ENCODE measurements at regions not wholly inside any gene's neighbourhood (a gene's known extent, or its start where the extent isn't known, plus 50 kb on each side); places are given as distances from the start of the nearest gene placed in this dataset.
A peak's percentile ranks its signal among the peaks of the same experiment; 100 is the strongest.

DNA sequence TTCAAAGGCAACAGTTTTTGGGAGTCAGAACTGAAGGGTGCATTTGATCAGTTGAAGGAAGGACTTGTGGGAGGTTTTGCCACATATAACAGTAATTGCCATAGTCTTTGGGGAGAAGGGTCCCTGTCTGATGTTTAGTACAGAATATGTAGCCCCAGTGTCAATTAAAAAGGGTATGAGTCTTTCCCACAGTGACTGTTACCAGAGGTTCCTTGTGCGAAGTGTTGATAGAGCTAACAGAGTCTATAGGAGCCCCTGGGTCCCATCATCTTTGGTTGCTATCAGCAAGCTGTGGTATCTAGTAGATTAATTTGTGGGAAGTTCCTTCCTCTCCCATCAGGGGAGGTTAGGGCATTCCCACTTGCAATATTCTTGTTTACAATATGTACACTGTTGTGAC, 329.2 kb downstream of the PTPRU start:
- Histone ChIP-seq H3K36me3 (ENCODE audit: control insufficient read depth in 2 of 2, extremely low read depth in 1 of 2, insufficient read depth in 2 of 2, low read length in 2 of 2) (no peaks in the 10 kb centered on the region), H3K4me3 (ENCODE audit: control insufficient read depth in 2 of 3, extremely low read depth in 1 of 3, insufficient read depth in 2 of 3, low read depth in 1 of 3, low read length in 3 of 3) (no peak overlapping the region), H3K4me1 (ENCODE audit: control insufficient read depth, extremely low read depth, insufficient read depth, low read length) (peaks cover 16% of the 10 kb centered on the region), H3K27ac (ENCODE audit: control insufficient read depth, insufficient read depth, low read length) (no peak overlapping the region), H3K79me2 (ENCODE audit: control insufficient read depth, insufficient read depth, low read length) (no peaks in the 10 kb centered on the region), H3K9me1 (ENCODE audit: control insufficient read depth, extremely low read depth, insufficient read depth, low read length) (no peaks in the 10 kb centered on the region), H4K20me1 (ENCODE audit: control insufficient read depth, extremely low read depth, insufficient read depth, low read length) (no peaks in the 10 kb centered on the region), H3K27me3 (ENCODE audit: control insufficient read depth, extremely low read depth, insufficient read depth, low read length) (no peaks in the 10 kb centered on the region), H2AFZ (ENCODE audit: control insufficient read depth, low read length) (no peak overlapping the region), H3K9ac (ENCODE audit: control insufficient read depth, extremely low read depth, insufficient read depth, low read length) (no peak overlapping the region), H3K9me3 (ENCODE audit: control insufficient read depth, low read depth, low read length) (peaks cover 12% of the 10 kb centered on the region), H3K4me2 (ENCODE audit: control insufficient read depth, extremely low read depth, insufficient read depth, low read depth, low read length) (no peak overlapping the region)
- DNase-seq (ENCODE audit: low read depth, low spot score) (no peak), FAIRE-seq (no peak)
- no peak for TF ChIP-seq EZH2 (IDR thresholded peaks at IDR 0.05; ENCODE audit: low read length)
- TF ChIP-seq, protein P1, sequence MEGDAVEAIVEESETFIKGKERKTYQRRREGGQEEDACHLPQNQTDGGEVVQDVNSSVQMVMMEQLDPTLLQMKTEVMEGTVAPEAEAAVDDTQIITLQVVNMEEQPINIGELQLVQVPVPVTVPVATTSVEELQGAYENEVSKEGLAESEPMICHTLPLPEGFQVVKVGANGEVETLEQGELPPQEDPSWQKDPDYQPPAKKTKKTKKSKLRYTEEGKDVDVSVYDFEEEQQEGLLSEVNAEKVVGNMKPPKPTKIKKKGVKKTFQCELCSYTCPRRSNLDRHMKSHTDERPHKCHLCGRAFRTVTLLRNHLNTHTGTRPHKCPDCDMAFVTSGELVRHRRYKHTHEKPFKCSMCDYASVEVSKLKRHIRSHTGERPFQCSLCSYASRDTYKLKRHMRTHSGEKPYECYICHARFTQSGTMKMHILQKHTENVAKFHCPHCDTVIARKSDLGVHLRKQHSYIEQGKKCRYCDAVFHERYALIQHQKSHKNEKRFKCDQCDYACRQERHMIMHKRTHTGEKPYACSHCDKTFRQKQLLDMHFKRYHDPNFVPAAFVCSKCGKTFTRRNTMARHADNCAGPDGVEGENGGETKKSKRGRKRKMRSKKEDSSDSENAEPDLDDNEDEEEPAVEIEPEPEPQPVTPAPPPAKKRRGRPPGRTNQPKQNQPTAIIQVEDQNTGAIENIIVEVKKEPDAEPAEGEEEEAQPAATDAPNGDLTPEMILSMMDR (optimal IDR thresholded peaks at IDR 0.05 in 1 of 3, IDR thresholded peaks at IDR 0.05 in 1 of 3, conservative IDR thresholded peaks at IDR 0.05 in 1 of 3; ENCODE audit: extremely low read depth in 1 of 3, insufficient read depth in 2 of 3, low read length in 3 of 3): no peak
- dilution Hi-C loops (cut with MboI; ENCODE audit: extremely low pct_ligation_motif_present, low sequenced_read_pairs): no loop called here

DNA sequence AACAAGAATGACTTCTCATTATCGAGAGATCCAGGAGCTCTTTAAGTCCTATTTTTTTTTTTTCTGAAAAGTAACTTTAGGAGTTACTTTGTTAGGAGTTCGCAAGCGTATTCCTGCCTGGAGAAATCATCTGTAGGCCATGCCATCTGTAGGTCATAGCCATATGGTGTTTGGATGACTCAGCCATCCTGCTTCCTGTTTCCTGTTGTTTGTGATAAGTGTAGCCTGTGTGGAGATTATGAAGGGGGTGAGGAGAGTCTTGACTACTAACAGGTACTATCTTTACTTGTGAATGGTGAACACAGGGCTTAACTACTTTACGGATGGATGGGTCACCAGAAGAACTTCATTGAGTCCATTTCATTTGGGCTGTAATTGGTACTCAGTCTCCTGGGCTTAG, 327.2 kb downstream of the PTPRU start:
- no peak for TF ChIP-seq EZH2 (IDR thresholded peaks at IDR 0.05; ENCODE audit: low read length)
- TF ChIP-seq, protein P1 (optimal IDR thresholded peaks at IDR 0.05 in 1 of 3, IDR thresholded peaks at IDR 0.05 in 1 of 3, conservative IDR thresholded peaks at IDR 0.05 in 1 of 3; ENCODE audit: extremely low read depth in 1 of 3, insufficient read depth in 2 of 3, low read length in 3 of 3): no peak
- DNase-seq (ENCODE audit: low read depth, low spot score) (no peak), FAIRE-seq (peak; percentile 80)
- Histone ChIP-seq H3K4me2 (ENCODE audit: control insufficient read depth, extremely low read depth, insufficient read depth, low read depth, low read length) (no peak overlapping the region), H2AFZ (ENCODE audit: control insufficient read depth, low read length) (no peak overlapping the region), H3K27ac (ENCODE audit: control insufficient read depth, insufficient read depth, low read length) (no peak overlapping the region), H3K9me1 (ENCODE audit: control insufficient read depth, extremely low read depth, insufficient read depth, low read length) (no peaks in the 10 kb centered on the region), H3K4me3 (ENCODE audit: control insufficient read depth in 2 of 3, extremely low read depth in 1 of 3, insufficient read depth in 2 of 3, low read depth in 1 of 3, low read length in 3 of 3) (no peak overlapping the region), H3K79me2 (ENCODE audit: control insufficient read depth, insufficient read depth, low read length) (no peaks in the 10 kb centered on the region), H3K9ac (ENCODE audit: control insufficient read depth, extremely low read depth, insufficient read depth, low read length) (no peak overlapping the region), H3K9me3 (ENCODE audit: control insufficient read depth, low read depth, low read length) (peaks cover 12% of the 10 kb centered on the region), H4K20me1 (ENCODE audit: control insufficient read depth, extremely low read depth, insufficient read depth, low read length) (no peaks in the 10 kb centered on the region), H3K36me3 (ENCODE audit: control insufficient read depth in 2 of 2, extremely low read depth in 1 of 2, insufficient read depth in 2 of 2, low read length in 2 of 2) (no peaks in the 10 kb centered on the region), H3K4me1 (ENCODE audit: control insufficient read depth, extremely low read depth, insufficient read depth, low read length) (peaks cover 6% of the 10 kb centered on the region), H3K27me3 (ENCODE audit: control insufficient read depth, extremely low read depth, insufficient read depth, low read length) (no peaks in the 10 kb centered on the region)
- dilution Hi-C loops (cut with MboI; ENCODE audit: extremely low pct_ligation_motif_present, low sequenced_read_pairs): no loop called here

All from keratinocyte (primary cell).